ENCODE measurements at regions not wholly inside any gene's neighbourhood (a gene's known extent, or its start where the extent isn't known, plus 50 kb on each side); places are given as distances from the start of the nearest gene placed in this dataset.

GRCh38 chr13:65722506-65722905 is 1507.6 kb downstream of the PCDH9 start:
- Histone ChIP-seq H3K9ac (ENCODE audit: low read length) (no peak overlapping the region), H3K4me1 (ENCODE audit: insufficient read depth, low read length) (peaks cover 3% of the 10 kb centered on the region), H3K27ac (ENCODE audit: low read depth, low read length) (no peak overlapping the region), H3K9me3 (ENCODE audit: insufficient read depth, low read depth, low read length) (no peaks in the 10 kb centered on the region), H3K4me3 (ENCODE audit: insufficient read depth, low read depth, low read length) (no peak overlapping the region), H3K79me2 (ENCODE audit: insufficient read depth, low read length) (no peaks in the 10 kb centered on the region), H3K36me3 (ENCODE audit: insufficient read depth, low read length) (no peaks in the 10 kb centered on the region), H2AFZ (ENCODE audit: low read depth, low read length) (no peak overlapping the region), H3K4me2 (ENCODE audit: low read length) (no peak overlapping the region), H3K27me3 (ENCODE audit: insufficient read depth, low read length) (no peaks in the 10 kb centered on the region), H4K20me1 (ENCODE audit: insufficient read depth, low read length) (no peaks in the 10 kb centered on the region)
- H3K27me3 Mint-ChIP-seq (ENCODE audit: low read depth, unreplicated experiment) = no peaks in the 10 kb centered on the region
- H3K36me3 Mint-ChIP-seq (ENCODE audit: low read depth, unreplicated experiment) = no peaks in the 10 kb centered on the region
- TF ChIP-seq EZH2 (IDR thresholded peaks at IDR 0.05; ENCODE audit: insufficient read depth, low read length) = no peak
- no peak for TF ChIP-seq CTCF (IDR thresholded peaks at IDR 0.05; ENCODE audit: insufficient read depth, low read depth, low read length)
- no peaks in the 10 kb centered on the region for H3K4me1 Mint-ChIP-seq (ENCODE audit: low read depth, unreplicated experiment)
- no peak overlapping the region for H3K27ac Mint-ChIP-seq (ENCODE audit: unreplicated experiment)
- no peak overlapping the region for H3K4me3 Mint-ChIP-seq (ENCODE audit: unreplicated experiment)
- DNase-seq (ENCODE audit: low read depth) (no peak), FAIRE-seq (no peak)
- no peaks in the 10 kb centered on the region for H3K9me3 Mint-ChIP-seq (ENCODE audit: unreplicated experiment)

GRCh38 chr13:65719831-65720230 is 1510.3 kb downstream of the PCDH9 start:
- H3K27me3 Mint-ChIP-seq (ENCODE audit: low read depth, unreplicated experiment) = no peaks in the 10 kb centered on the region
- H2AFZ ChIP-seq (ENCODE audit: low read depth, low read length) = no peak overlapping the region
- no peaks in the 10 kb centered on the region for H3K9me3 Mint-ChIP-seq (ENCODE audit: unreplicated experiment)
- H3K9ac ChIP-seq (ENCODE audit: low read length) = no peak overlapping the region
- no peak for TF ChIP-seq EZH2 (IDR thresholded peaks at IDR 0.05; ENCODE audit: insufficient read depth, low read length)
- TF ChIP-seq CTCF (IDR thresholded peaks at IDR 0.05; ENCODE audit: insufficient read depth, low read depth, low read length) = no peak
- H3K4me1 Mint-ChIP-seq (ENCODE audit: low read depth, unreplicated experiment) = no peaks in the 10 kb centered on the region
- H3K27ac Mint-ChIP-seq (ENCODE audit: unreplicated experiment) = no peak overlapping the region
- no peak overlapping the region for H3K4me2 ChIP-seq (ENCODE audit: low read length)
- H3K4me1 ChIP-seq (ENCODE audit: insufficient read depth, low read length) = no peaks in the 10 kb centered on the region
- no peaks in the 10 kb centered on the region for H3K9me3 ChIP-seq (ENCODE audit: insufficient read depth, low read depth, low read length)
- DNase-seq (ENCODE audit: low read depth) = no peak
- H3K27ac ChIP-seq (ENCODE audit: low read depth, low read length) = no peak overlapping the region
- H3K4me3 Mint-ChIP-seq (ENCODE audit: unreplicated experiment) = no peak overlapping the region
- H3K36me3 Mint-ChIP-seq (ENCODE audit: low read depth, unreplicated experiment) = no peaks in the 10 kb centered on the region
- H3K4me3 ChIP-seq (ENCODE audit: insufficient read depth, low read depth, low read length) = no peak overlapping the region
- no peaks in the 10 kb centered on the region for H3K27me3 ChIP-seq (ENCODE audit: insufficient read depth, low read length)
- no peaks in the 10 kb centered on the region for H4K20me1 ChIP-seq (ENCODE audit: insufficient read depth, low read length)
- no peaks in the 10 kb centered on the region for H3K36me3 ChIP-seq (ENCODE audit: insufficient read depth, low read length)
- no peak for FAIRE-seq
- no peaks in the 10 kb centered on the region for H3K79me2 ChIP-seq (ENCODE audit: insufficient read depth, low read length)

- no peaks in the 10 kb centered on the region for H3K36me3 ChIP-seq (ENCODE audit: insufficient read depth, low read length)
- no peaks in the 10 kb centered on the region for H3K27me3 ChIP-seq (ENCODE audit: insufficient read depth, low read length)
- H3K36me3 Mint-ChIP-seq (ENCODE audit: low read depth, unreplicated experiment) = no peaks in the 10 kb centered on the region
- no peak for FAIRE-seq
- no peaks in the 10 kb centered on the region for H3K9me3 Mint-ChIP-seq (ENCODE audit: unreplicated experiment)
- H3K27ac Mint-ChIP-seq (ENCODE audit: unreplicated experiment) = no peak overlapping the region
- H3K27ac ChIP-seq (ENCODE audit: low read depth, low read length) = no peak overlapping the region
- H4K20me1 ChIP-seq (ENCODE audit: insufficient read depth, low read length) = no peaks in the 10 kb centered on the region
- H3K4me2 ChIP-seq (ENCODE audit: low read length) = no peak overlapping the region
- no peak overlapping the region for H3K4me3 ChIP-seq (ENCODE audit: insufficient read depth, low read depth, low read length)
- no peaks in the 10 kb centered on the region for H3K4me1 ChIP-seq (ENCODE audit: insufficient read depth, low read length)
- no peaks in the 10 kb centered on the region for H3K27me3 Mint-ChIP-seq (ENCODE audit: low read depth, unreplicated experiment)
- H3K4me1 Mint-ChIP-seq (ENCODE audit: low read depth, unreplicated experiment) = no peaks in the 10 kb centered on the region
- TF ChIP-seq CTCF (IDR thresholded peaks at IDR 0.05; ENCODE audit: insufficient read depth, low read depth, low read length) (no peak), EZH2 (IDR thresholded peaks at IDR 0.05; ENCODE audit: insufficient read depth, low read length) (no peak)
- H3K9me3 ChIP-seq (ENCODE audit: insufficient read depth, low read depth, low read length) = no peaks in the 10 kb centered on the region
- H3K9ac ChIP-seq (ENCODE audit: low read length) = no peak overlapping the region
- no peak overlapping the region for H2AFZ ChIP-seq (ENCODE audit: low read depth, low read length)
- no peak overlapping the region for H3K4me3 Mint-ChIP-seq (ENCODE audit: unreplicated experiment)
- H3K79me2 ChIP-seq (ENCODE audit: insufficient read depth, low read length) = no peaks in the 10 kb centered on the region
- no peak for DNase-seq (ENCODE audit: low read depth)
Measured at GRCh38 chr13:65710514-65710913, 1519.6 kb downstream of the PCDH9 start.

All from astrocyte (in vitro differentiated cells and primary cell).